Spleen (tissue), 11 donors: ENCODE measurements at regions not wholly inside any gene's neighbourhood (a gene's known extent, or its start where the extent isn't known, plus 50 kb on each side); places are given as distances from the start of the nearest gene placed in this dataset.

ENCODE experiments used
- DNase-seq: peaks from one replicate; pipeline ENCODE4 v3.0.0-alpha.2; 2020
- H3K27ac ChIP-seq, 8 donors: fragments of 200-600 bp; sonication (generic) in 7 of 8; 1 replicate in 4 of 8; 2 replicates in 4 of 8; pipeline versions ENCODE4 v1.5.0 to v1.8.0; 2016 to 2021; ENCODE audit warnings: inconsistent platforms in 4 of 8, mild to moderate bottlenecking in 4 of 8, moderate library complexity in 1 of 8
- H3K27me3 ChIP-seq, 7 donors: fragments of 200-600 bp; sonication (generic) in 6 of 7; replicated peaks in 1 of 7; 1 replicate in 4 of 7; 2 replicates in 3 of 7; pipeline versions ENCODE4 v1.5.0 to v1.8.0; 2016 to 2021; ENCODE audit warnings: inconsistent platforms in 3 of 7, mild to moderate bottlenecking in 1 of 7
- H3K36me3 ChIP-seq, 6 donors: fragments of 200-600 bp; sonication (generic) in 5 of 6; 1 replicate in 4 of 6; 2 replicates in 2 of 6; pipeline versions ENCODE4 v1.5.0 to v1.8.0; 2016 to 2021; ENCODE audit warnings: inconsistent platforms in 2 of 6
- H3K4me1 ChIP-seq, 6 donors: fragments of 200-600 bp; sonication (generic) in 5 of 6; 1 replicate in 3 of 6; 2 replicates in 3 of 6; pipeline versions ENCODE4 v1.5.0 to v1.8.0; 2016 to 2021; ENCODE audit warnings: inconsistent platforms in 3 of 6
- H3K4me3 ChIP-seq, 8 donors: fragments of 200-600 bp; sonication (generic) in 7 of 8; 1 replicate in 4 of 8; 2 replicates in 4 of 8; pipeline versions ENCODE4 v1.5.0 to v1.8.0; 2016 to 2021; ENCODE audit warnings: inconsistent platforms in 4 of 8, mild to moderate bottlenecking in 4 of 8, moderate library complexity in 2 of 8
- H3K9me3 ChIP-seq, 8 donors: fragments of 200-600 bp; sonication (generic) in 7 of 8; 1 replicate in 4 of 8; 2 replicates in 4 of 8; pipeline versions ENCODE4 v1.5.0 to v1.8.0; 2016 to 2021; ENCODE audit warnings: inconsistent platforms in 4 of 8
- POLR2A ChIP-seq, 3 donors: fragments of 450-650 bp; IDR thresholded peaks; one replicate each; pipeline ENCODE4 v1.5.1; 2017; ENCODE audit warnings: antibody characterized with exemption in 3 of 3, mild to moderate bottlenecking in 1 of 3
- POLR2AphosphoS5 ChIP-seq, 3 donors: sonication (generic); formaldehyde crosslinking; IDR thresholded peaks; one replicate each; pipeline ENCODE4 v1.5.1; 2017; ENCODE audit warnings: antibody characterized with exemption in 3 of 3
- whole genome bisulfite sequencing, 5 donors: extraction: QIAGEN DNeasy Blood & Tissue Kit in 3 of 5; methylation state at CpG; one replicate each; pipeline versions ENCODE4 v1.1.5 to v1.1.7; 2013 to 2018; 5-methylcytosine and 5-hydroxymethylcytosine counted together
- intact Hi-C: fragments of 100-400 bp; cut with DNase I; formaldehyde crosslinking; loops from one replicate; pipeline ENCODE4 v1.15.0; 2023; ENCODE audit warnings: low total_unique reads
- TF ChIP-seq, protein P1 (sequence below), 11 experiments: fragments of 200-600 bp in 7 of 11; fragments of 450-650 bp in 4 of 11; sonication (generic) in 4 of 11; IDR thresholded peaks in 8 of 11; conservative IDR thresholded peaks in 3 of 11; 1 replicate in 7 of 11; 2 replicates in 4 of 11; pipeline versions ENCODE4 v1.4.0 to v1.8.0; 2016 to 2021; ENCODE audit warnings: antibody characterized with exemption in 11 of 11, inconsistent platforms in 4 of 11, mild to moderate bottlenecking in 1 of 11
- donor health status: healthy with polysubstance abuse.
- donor health status: DM: no; HTN: no; CAD: no; lungs with moderate emphysema.
- donor health status: DM: no; HTN: no; CAD: no.
- donor health status: Bipolar disorder and iron deficiency.
- donor health status: healthy.
- donor health status: DM: no; HTN: no; CAD: no.
- donor health status: DM: yes; HTN: yes; CAD: no.

DNA sequence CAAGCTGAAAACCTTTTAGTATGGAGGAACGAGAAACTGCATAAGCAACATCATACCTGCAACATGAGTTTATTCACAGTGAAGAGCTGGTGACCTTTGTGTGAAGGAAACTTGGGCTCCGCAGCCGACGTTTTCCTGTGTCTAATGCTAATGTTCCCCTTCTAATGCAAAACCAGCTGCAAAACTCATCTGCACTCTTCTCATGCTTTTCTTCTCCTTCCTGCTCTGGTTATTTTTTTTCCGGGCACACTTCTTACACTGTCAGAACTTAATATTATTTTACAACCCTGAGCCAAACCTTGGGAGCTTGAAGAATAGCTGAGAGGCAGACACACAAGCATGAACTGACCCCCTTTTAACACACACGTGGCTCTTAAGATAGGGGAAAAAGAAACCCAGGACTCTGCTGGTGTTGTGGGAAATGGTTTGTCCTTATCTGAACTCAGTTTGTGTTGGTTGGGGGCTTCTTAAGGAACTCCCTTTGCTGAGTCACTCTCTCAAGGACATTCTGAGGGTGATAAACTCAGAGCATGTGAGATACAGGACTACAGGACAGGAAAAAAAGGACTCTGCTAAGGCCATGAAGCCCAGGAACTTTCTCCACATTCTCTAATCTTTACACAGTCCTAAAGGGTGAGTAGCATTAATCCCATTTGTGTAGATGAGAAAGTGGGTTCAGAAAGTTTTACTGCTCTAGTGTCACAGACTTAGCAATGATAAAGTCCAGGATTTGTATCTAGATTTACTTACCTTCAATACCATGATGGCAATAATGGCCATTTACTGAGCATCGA, 439.3 kb upstream of the TRIB2 start:
- Histone ChIP-seq H3K27ac (no peak overlapping the region), H3K27me3 (no peaks in the 10 kb centered on the region), H3K4me1 (peaks cover 0 to 14% (median 1%) of the 10 kb centered on the region in 6 donors), H3K4me3 (no peak overlapping the region), H3K9me3 (no peaks in the 10 kb centered on the region), H3K36me3 (no peaks in the 10 kb centered on the region)
- intact Hi-C loops, result no loop called here
- DNase-seq, result no peak
- TF ChIP-seq POLR2A (IDR thresholded peaks at IDR 0.05), result no peak
- TF ChIP-seq, protein P1, sequence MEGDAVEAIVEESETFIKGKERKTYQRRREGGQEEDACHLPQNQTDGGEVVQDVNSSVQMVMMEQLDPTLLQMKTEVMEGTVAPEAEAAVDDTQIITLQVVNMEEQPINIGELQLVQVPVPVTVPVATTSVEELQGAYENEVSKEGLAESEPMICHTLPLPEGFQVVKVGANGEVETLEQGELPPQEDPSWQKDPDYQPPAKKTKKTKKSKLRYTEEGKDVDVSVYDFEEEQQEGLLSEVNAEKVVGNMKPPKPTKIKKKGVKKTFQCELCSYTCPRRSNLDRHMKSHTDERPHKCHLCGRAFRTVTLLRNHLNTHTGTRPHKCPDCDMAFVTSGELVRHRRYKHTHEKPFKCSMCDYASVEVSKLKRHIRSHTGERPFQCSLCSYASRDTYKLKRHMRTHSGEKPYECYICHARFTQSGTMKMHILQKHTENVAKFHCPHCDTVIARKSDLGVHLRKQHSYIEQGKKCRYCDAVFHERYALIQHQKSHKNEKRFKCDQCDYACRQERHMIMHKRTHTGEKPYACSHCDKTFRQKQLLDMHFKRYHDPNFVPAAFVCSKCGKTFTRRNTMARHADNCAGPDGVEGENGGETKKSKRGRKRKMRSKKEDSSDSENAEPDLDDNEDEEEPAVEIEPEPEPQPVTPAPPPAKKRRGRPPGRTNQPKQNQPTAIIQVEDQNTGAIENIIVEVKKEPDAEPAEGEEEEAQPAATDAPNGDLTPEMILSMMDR (IDR thresholded peaks at IDR 0.05 in 8 of 11, conservative IDR thresholded peaks at IDR 0.05 in 3 of 11), result no peak
- TF ChIP-seq POLR2AphosphoS5 (IDR thresholded peaks at IDR 0.05), result no peak
- 34 to 39% (median 38%) methylated on average over 7 of the region's 7 CpGs for WGBS, 5 donors

GRCh38 chr2:12278217-12278750, 438.5 kb upstream of the TRIB2 start:
- WGBS, 5 donors, result 88 to 95% (median 92%) methylated on average over 4 of the region's 4 CpGs
- H3K9me3 ChIP-seq, result no peaks in the 10 kb centered on the region
- no peaks in the 10 kb centered on the region for H3K36me3 ChIP-seq
- no peak for DNase-seq
- no peak overlapping the region for H3K4me3 ChIP-seq
- H3K27me3 ChIP-seq, result no peaks in the 10 kb centered on the region
- H3K4me1 ChIP-seq, result peaks cover 0 to 14% (median 3%) of the 10 kb centered on the region in 6 donors
- TF ChIP-seq, protein P1 (IDR thresholded peaks at IDR 0.05 in 8 of 11, conservative IDR thresholded peaks at IDR 0.05 in 3 of 11), result no peak
- no peak for TF ChIP-seq POLR2A (IDR thresholded peaks at IDR 0.05)
- no peak for TF ChIP-seq POLR2AphosphoS5 (IDR thresholded peaks at IDR 0.05)
- intact Hi-C loops, result no loop called here
- no peak overlapping the region for H3K27ac ChIP-seq

DNA sequence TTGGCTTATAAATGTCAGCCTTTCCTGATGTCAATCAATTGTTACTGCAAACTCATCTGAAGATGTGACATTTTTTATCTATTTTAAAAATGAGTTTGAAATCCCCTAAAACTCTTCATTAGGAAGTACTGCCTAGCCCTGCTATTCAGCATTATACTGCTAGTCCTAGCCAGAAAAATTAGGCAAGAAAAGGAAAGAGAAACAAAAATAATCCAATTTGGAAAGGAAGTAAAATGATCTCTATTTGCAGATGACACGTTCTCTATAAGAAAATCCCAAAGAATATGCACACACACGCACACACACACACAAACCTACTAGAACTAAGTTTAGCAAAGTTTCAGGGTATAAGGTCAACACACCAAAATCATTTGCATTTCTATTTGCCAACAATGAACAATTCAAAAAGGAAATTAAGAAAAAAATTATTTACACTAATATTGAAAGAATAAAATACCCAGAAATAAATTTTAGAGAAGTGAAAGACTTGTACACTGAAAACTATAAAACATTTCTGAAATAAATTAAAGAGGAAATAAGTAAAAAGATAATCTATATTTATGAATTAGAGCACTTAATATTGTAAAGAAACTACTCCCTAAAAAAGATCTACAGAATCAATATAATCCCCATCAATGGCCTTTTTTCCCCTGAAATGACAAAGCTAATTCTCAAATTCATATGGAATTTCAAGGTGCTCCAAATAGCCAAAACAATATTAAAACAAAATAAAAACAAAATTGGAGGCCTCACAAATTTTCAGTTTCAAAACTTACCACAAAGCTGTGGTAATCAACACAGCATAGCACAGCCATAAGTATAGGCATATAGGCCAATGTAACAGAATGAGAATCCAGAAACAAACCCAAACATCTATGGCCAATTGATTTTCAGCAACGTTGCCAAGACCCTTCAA, 433.7 kb upstream of the TRIB2 start:
- H3K27me3 ChIP-seq, result no peaks in the 10 kb centered on the region
- no peak overlapping the region for H3K4me3 ChIP-seq
- TF ChIP-seq POLR2A (IDR thresholded peaks at IDR 0.05) (no peak), POLR2AphosphoS5 (IDR thresholded peaks at IDR 0.05) (no peak)
- TF ChIP-seq, protein P1 (IDR thresholded peaks at IDR 0.05 in 8 of 11, conservative IDR thresholded peaks at IDR 0.05 in 3 of 11), result no peak
- peaks cover 0 to 24% (median 9%) of the 10 kb centered on the region in 6 donors for H3K4me1 ChIP-seq
- WGBS, 5 donors, result 63 to 75% (median 72%) methylated on average over 3 of the region's 3 CpGs
- H3K9me3 ChIP-seq, result no peaks in the 10 kb centered on the region
- no peaks in the 10 kb centered on the region for H3K36me3 ChIP-seq
- intact Hi-C loops, result no loop called here
- no peak for DNase-seq
- H3K27ac ChIP-seq, result no peak overlapping the region
